ENCODE measurements at regions not wholly inside any gene's neighbourhood (a gene's known extent, or its start where the extent isn't known, plus 50 kb on each side); places are given as distances from the start of the nearest gene placed in this dataset.

- DNase-seq = no peak
Measured at GRCh38 chr5:152016421-152016820, 91.8 kb upstream of the GLRA1 start.

- no peak for DNase-seq
Measured at GRCh38 chr5:152007653-152008335, 83.1 kb upstream of the GLRA1 start.

GRCh38 chr5:152004095-152004494 lies 79.4 kb upstream of the GLRA1 start:
- no peak for DNase-seq
